Ovary (tissue), 3 donors: ENCODE measurements at regions not wholly inside any gene's neighbourhood (a gene's known extent, or its start where the extent isn't known, plus 50 kb on each side); places are given as distances from the start of the nearest gene placed in this dataset.

Experiments
- EP300 ChIP-seq: sonication (generic); formaldehyde crosslinking; IDR thresholded peaks from one replicate; pipeline ENCODE4 v1.6.1; 2017; ENCODE audit warnings: antibody characterized with exemption
- POLR2A ChIP-seq: fragments of 450-650 bp; IDR thresholded peaks from one replicate; pipeline ENCODE4 v1.6.1; 2017; ENCODE audit warnings: antibody characterized with exemption, mild to moderate bottlenecking, moderate library complexity
- TF ChIP-seq, protein P1 (sequence below), 3 donors: fragments of 450-650 bp in 2 of 3; fragments of 200-600 bp in 1 of 3; IDR thresholded peaks; one replicate each; pipeline versions ENCODE4 v1.5.1 to v1.8.0; 2016 to 2022; ENCODE audit warnings: antibody characterized with exemption in 3 of 3, mild to moderate bottlenecking in 1 of 3
- donor health status: DM: no; HTN: no; CAD: no.

DNA sequence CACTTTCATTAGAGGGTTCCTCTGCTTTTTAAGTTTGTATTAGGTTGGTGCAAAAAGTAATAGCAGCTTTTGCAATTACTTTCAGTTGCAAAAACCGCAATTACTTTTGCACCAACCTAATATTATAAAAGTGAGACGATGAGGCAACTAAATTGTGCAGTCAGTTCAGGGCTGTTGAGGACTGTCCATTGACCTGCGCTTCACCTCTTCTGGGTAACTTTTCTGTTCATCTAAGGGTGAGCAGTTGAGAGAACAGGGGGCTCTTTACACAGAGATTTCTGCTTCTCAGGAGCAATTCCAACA is 191.3 kb downstream of the AACS start:
- TF ChIP-seq, protein P1, sequence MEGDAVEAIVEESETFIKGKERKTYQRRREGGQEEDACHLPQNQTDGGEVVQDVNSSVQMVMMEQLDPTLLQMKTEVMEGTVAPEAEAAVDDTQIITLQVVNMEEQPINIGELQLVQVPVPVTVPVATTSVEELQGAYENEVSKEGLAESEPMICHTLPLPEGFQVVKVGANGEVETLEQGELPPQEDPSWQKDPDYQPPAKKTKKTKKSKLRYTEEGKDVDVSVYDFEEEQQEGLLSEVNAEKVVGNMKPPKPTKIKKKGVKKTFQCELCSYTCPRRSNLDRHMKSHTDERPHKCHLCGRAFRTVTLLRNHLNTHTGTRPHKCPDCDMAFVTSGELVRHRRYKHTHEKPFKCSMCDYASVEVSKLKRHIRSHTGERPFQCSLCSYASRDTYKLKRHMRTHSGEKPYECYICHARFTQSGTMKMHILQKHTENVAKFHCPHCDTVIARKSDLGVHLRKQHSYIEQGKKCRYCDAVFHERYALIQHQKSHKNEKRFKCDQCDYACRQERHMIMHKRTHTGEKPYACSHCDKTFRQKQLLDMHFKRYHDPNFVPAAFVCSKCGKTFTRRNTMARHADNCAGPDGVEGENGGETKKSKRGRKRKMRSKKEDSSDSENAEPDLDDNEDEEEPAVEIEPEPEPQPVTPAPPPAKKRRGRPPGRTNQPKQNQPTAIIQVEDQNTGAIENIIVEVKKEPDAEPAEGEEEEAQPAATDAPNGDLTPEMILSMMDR (IDR thresholded peaks at IDR 0.05) = no peak
- no peak for TF ChIP-seq EP300
- no peak for TF ChIP-seq POLR2A
